ENCODE measurements at regions not wholly inside any gene's neighbourhood (a gene's known extent, or its start where the extent isn't known, plus 50 kb on each side); places are given as distances from the start of the nearest gene placed in this dataset.
"Not testable (repeated sequence)": the region's sequence is repeated elsewhere in the genome, so short reads cannot be mapped to it uniquely, and the experiment has no call there.

DNA sequence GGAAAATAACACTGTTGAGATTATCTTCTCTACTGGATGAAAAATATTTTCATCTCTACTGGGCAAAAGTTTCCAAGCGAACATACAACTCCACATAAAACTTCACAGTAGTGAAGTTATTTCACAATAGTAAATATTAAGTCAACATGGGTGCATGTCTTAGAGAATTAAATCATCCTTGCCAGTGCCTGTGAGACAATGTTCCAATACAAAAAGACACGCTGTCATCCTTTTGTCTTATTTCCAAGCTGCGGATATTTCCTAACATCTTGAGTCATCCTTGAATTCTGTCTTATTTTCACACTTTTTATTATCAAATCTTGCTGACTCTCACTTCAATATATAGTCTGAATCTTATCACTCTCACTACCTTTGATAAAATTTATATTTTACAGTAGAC, 142.9 kb upstream of the KITLG start:
- no peak overlapping the region for H3K4me3 ChIP-seq (ENCODE audit: low read depth, low read length)
- TF ChIP-seq, protein P1, sequence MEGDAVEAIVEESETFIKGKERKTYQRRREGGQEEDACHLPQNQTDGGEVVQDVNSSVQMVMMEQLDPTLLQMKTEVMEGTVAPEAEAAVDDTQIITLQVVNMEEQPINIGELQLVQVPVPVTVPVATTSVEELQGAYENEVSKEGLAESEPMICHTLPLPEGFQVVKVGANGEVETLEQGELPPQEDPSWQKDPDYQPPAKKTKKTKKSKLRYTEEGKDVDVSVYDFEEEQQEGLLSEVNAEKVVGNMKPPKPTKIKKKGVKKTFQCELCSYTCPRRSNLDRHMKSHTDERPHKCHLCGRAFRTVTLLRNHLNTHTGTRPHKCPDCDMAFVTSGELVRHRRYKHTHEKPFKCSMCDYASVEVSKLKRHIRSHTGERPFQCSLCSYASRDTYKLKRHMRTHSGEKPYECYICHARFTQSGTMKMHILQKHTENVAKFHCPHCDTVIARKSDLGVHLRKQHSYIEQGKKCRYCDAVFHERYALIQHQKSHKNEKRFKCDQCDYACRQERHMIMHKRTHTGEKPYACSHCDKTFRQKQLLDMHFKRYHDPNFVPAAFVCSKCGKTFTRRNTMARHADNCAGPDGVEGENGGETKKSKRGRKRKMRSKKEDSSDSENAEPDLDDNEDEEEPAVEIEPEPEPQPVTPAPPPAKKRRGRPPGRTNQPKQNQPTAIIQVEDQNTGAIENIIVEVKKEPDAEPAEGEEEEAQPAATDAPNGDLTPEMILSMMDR (conservative IDR thresholded peaks at IDR 0.05; ENCODE audit: low read depth, low read length) = no peak
- DNase-seq (ENCODE audit: low read depth) = peak; percentile 52

GRCh38 chr12:88720785-88721650, 140.7 kb upstream of the KITLG start:
- TF ChIP-seq, protein P1 (conservative IDR thresholded peaks at IDR 0.05; ENCODE audit: low read depth, low read length) = no peak
- no peak for DNase-seq (ENCODE audit: low read depth)
- no peak overlapping the region for H3K4me3 ChIP-seq (ENCODE audit: low read depth, low read length)

- H3K4me3 ChIP-seq (ENCODE audit: low read depth, low read length) = no peak overlapping the region
- TF ChIP-seq, protein P1 (conservative IDR thresholded peaks at IDR 0.05; ENCODE audit: low read depth, low read length) = no peak
- no peak for DNase-seq (ENCODE audit: low read depth)
These were observed 140.0 kb upstream of the KITLG start for GRCh38 chr12:88720231-88720630.

DNA sequence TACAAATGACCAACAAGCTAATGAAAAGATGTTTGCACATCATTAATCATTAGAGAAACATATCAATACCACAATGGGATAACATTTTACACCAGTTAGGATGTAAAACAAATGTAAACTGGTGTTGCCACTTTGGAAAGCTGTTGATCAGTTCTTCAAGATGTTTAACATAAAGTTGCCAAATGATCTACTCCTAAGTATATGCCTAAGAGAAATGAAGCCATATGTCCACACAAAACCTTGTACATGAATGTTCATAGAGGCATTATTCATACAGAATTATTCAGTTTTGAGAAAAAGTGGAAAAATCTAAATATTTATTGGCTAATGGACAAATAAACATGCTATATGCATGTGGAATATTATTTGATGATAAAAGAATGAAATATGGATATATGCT, 136.9 kb upstream of the KITLG start:
- TF ChIP-seq, protein P1 (conservative IDR thresholded peaks at IDR 0.05; ENCODE audit: low read depth, low read length) = no peak
- no peak for DNase-seq (ENCODE audit: low read depth)
- no peak overlapping the region for H3K4me3 ChIP-seq (ENCODE audit: low read depth, low read length)

- H3K4me3 ChIP-seq (ENCODE audit: low read depth, low read length) = no peak overlapping the region
- TF ChIP-seq, protein P1 (conservative IDR thresholded peaks at IDR 0.05; ENCODE audit: low read depth, low read length) = no peak
- no peak for DNase-seq (ENCODE audit: low read depth)
These were observed 136.0 kb upstream of the KITLG start for GRCh38 chr12:88716240-88716639.

- H3K4me3 ChIP-seq (ENCODE audit: low read depth, low read length) = no peak overlapping the region
- TF ChIP-seq, protein P1 (conservative IDR thresholded peaks at IDR 0.05; ENCODE audit: low read depth, low read length) = no peak
- DNase-seq (ENCODE audit: low read depth) = no peak
These were observed 135.4 kb upstream of the KITLG start for GRCh38 chr12:88715673-88716072.

DNA sequence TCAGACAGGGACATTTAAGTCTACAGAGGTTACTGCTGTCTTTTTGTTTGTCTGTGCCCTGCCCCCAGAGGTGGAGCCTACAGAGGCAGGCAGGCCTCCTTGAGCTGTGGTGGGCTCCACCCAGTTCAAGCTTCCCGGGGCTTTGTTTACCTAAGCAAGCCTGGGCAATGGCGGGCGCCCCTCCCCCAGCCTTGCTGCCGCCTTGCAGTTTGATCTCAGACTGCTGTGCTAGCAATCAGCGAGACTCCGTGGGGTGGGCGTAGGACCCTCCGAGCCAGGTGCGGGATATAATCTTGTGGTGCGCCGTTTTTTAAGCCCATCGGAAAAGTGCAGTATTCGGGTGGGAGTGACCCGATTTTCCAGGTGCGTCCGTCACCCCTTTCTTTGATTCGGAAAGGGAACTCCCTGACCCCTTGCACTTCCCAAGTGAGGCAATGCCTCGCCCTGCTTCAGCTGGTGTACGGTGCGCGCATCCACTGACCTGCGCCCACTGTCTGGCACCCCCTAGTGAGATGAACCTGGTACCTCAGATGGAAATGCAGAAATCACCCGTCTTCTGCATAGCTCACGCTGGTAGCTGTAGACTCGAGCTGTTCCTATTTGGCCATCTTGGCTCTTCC, 134.1 kb upstream of the KITLG start:
- not testable (repeated sequence) for H3K4me3 ChIP-seq (ENCODE audit: low read depth, low read length); DNase-seq (ENCODE audit: low read depth)
